ENCODE measurements at regions not wholly inside any gene's neighbourhood (a gene's known extent, or its start where the extent isn't known, plus 50 kb on each side); places are given as distances from the start of the nearest gene placed in this dataset.
"Not testable (repeated sequence)": the region's sequence is repeated elsewhere in the genome, so short reads cannot be mapped to it uniquely, and the experiment has no call there.

DNA sequence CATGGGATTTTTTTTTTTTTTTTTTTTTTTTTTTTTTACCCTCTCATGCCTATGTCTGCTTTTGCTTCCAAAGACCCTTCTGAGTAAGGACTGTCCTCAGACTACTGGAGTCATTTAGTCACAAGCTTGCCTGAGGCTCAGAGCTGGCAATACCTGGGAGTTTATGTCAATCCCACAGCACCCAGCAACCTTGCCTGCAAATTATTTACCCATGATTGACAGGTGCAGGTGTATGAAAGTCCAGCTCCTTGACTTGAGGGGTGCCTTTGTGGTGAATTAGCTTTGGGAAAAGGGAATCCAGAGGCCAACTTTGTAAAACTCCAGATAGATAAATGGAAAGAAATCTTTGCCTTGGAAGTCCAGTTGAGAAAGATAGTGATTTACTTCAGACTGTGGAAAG is 53.2 kb downstream of the PPIAL4G start:
- TF ChIP-seq CTCF, POLR2A (IDR thresholded peaks at IDR 0.05): not testable (repeated sequence)
